ENCODE measurements at regions not wholly inside any gene's neighbourhood (a gene's known extent, or its start where the extent isn't known, plus 50 kb on each side); places are given as distances from the start of the nearest gene placed in this dataset.

GRCh38 chr10:4058514-4059029, 273.6 kb upstream of the KLF6 start:
- no peak for DNase-seq (ENCODE audit: low spot score)

GRCh38 chr10:4057725-4058513, 272.9 kb upstream of the KLF6 start:
- no peak for DNase-seq (ENCODE audit: low spot score)

GRCh38 chr10:4057021-4057420, 272.0 kb upstream of the KLF6 start:
- no peak for DNase-seq (ENCODE audit: low spot score)

- no peak for DNase-seq (ENCODE audit: low spot score)
Measured at GRCh38 chr10:4054656-4055435, 269.8 kb upstream of the KLF6 start.

- no peak for DNase-seq (ENCODE audit: low spot score)
Measured at GRCh38 chr10:4053940-4054339, 268.9 kb upstream of the KLF6 start.

GRCh38 chr10:4051641-4052151, 266.7 kb upstream of the KLF6 start:
- no peak for DNase-seq (ENCODE audit: low spot score)

- DNase-seq (ENCODE audit: low spot score), result no peak
Measured at GRCh38 chr10:4051011-4051640, 266.1 kb upstream of the KLF6 start.

- no peak for DNase-seq (ENCODE audit: low spot score)
Measured at GRCh38 chr10:4050061-4050460, 265.1 kb upstream of the KLF6 start.

GRCh38 chr10:4049348-4049747, 264.3 kb upstream of the KLF6 start:
- no peak for DNase-seq (ENCODE audit: low spot score)

GRCh38 chr10:4048236-4048864, 263.3 kb upstream of the KLF6 start:
- DNase-seq (ENCODE audit: low spot score), result no peak

- no peak for DNase-seq (ENCODE audit: low spot score)
Measured at GRCh38 chr10:4046712-4047354, 261.8 kb upstream of the KLF6 start.

GRCh38 chr10:4046030-4046429, 261.0 kb upstream of the KLF6 start:
- DNase-seq (ENCODE audit: low spot score), result no peak

- DNase-seq (ENCODE audit: low spot score), result no peak
Measured at GRCh38 chr10:4043897-4044665, 259.1 kb upstream of the KLF6 start.

GRCh38 chr10:4041635-4042034, 256.6 kb upstream of the KLF6 start:
- DNase-seq (ENCODE audit: low spot score), result no peak

GRCh38 chr10:4038000-4038399, 253.0 kb upstream of the KLF6 start:
- no peak for DNase-seq (ENCODE audit: low spot score)

GRCh38 chr10:4035599-4035945, 250.6 kb upstream of the KLF6 start:
- DNase-seq (ENCODE audit: low spot score), result no peak

- DNase-seq (ENCODE audit: low spot score), result peak; percentile 53
Measured at GRCh38 chr10:4034907-4035598, 250.0 kb upstream of the KLF6 start.

GRCh38 chr10:4033341-4033896, 248.4 kb upstream of the KLF6 start:
- no peak for DNase-seq (ENCODE audit: low spot score)

GRCh38 chr10:4029866-4030265, 244.9 kb upstream of the KLF6 start:
- peak; percentile 67 for DNase-seq (ENCODE audit: low spot score)

All from umbilical cord (tissue), 1 donor.